ENCODE measurements at regions not wholly inside any gene's neighbourhood (a gene's known extent, or its start where the extent isn't known, plus 50 kb on each side); places are given as distances from the start of the nearest gene placed in this dataset.
"Not testable (repeated sequence)": the region's sequence is repeated elsewhere in the genome, so short reads cannot be mapped to it uniquely, and the experiment has no call there.

DNA sequence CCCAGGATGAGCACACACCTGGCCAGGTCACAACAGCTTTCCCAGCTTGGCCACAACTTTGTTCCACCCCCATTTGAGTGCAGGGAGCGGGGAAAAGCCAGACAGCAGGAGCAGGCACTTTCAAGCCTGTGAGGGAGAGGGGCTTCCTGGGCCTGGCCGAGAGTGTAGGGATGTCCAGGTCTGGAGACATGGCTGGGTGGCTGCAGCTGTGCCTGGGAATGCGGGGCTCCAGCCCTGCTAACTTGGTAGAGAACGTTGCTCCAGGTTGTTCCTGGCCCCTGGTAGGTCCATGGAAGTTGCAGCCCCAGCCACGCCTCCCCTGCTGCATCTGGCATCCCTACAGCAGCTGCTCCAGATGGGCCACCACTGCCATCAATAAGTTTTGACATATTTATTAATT lies 738.5 kb downstream of the SLC6A15 start:
- TF ChIP-seq, protein P1, sequence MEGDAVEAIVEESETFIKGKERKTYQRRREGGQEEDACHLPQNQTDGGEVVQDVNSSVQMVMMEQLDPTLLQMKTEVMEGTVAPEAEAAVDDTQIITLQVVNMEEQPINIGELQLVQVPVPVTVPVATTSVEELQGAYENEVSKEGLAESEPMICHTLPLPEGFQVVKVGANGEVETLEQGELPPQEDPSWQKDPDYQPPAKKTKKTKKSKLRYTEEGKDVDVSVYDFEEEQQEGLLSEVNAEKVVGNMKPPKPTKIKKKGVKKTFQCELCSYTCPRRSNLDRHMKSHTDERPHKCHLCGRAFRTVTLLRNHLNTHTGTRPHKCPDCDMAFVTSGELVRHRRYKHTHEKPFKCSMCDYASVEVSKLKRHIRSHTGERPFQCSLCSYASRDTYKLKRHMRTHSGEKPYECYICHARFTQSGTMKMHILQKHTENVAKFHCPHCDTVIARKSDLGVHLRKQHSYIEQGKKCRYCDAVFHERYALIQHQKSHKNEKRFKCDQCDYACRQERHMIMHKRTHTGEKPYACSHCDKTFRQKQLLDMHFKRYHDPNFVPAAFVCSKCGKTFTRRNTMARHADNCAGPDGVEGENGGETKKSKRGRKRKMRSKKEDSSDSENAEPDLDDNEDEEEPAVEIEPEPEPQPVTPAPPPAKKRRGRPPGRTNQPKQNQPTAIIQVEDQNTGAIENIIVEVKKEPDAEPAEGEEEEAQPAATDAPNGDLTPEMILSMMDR (IDR thresholded peaks at IDR 0.05; ENCODE audit: low read depth, low read length, missing control alignments) = no peak
- H3K4me3 ChIP-seq (replicated peaks; ENCODE audit: low read depth, low read length) = no peak overlapping the region
- DNase-seq (ENCODE audit: extremely low read depth, low read depth) = no peak

DNA sequence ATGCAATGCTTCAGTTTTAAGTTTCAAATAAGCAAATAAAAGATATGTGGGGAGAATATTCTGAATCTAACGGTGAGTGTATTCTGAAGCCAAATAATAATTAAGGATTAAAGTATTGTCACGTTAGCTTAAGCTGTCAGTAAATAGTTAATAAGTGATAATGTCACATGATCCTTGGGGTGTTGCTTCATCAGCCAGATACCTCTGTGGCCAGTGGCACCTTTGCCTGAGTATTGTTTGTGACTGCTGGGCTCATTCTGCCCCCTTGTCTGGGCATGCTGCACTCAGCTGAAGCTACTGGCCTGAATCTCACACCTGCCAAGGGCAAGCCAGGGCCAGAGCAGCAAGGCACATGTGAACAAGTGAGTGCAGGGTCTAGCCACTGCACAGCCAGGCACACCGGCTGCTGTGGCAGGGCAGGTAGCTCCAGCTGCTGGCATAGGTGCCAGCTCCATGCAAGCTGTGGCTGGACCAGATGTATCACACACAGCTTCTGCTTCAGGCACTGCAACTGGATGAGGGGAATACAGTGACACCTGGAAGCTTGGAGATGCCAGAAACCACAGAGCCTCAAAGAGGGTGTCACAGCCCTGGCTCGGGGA lies 739.7 kb downstream of the SLC6A15 start:
- TF ChIP-seq, protein P1 (IDR thresholded peaks at IDR 0.05; ENCODE audit: low read depth, low read length, missing control alignments) = no peak
- DNase-seq (ENCODE audit: extremely low read depth, low read depth) = no peak
- H3K4me3 ChIP-seq (replicated peaks; ENCODE audit: low read depth, low read length) = no peak overlapping the region

DNA sequence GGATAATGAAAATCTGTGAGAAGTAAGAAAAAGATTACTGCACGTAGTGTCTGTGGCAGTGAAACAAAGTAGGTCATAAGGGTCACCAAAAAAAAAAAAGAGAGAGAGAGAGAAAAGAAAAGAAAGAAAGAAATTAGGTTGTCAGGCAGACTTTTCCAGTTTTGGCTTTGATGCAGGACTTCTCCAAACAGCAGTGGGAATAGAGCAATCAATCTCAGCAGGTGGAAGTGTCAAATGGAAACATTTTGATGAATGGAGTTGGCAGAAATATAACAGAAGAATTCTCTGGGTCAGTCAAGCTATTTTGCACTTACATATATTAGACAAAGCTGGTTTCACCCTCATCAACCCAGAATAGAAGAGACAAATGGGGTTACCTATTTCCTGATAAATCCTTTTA lies 745.8 kb downstream of the SLC6A15 start:
- no peak overlapping the region for H3K4me3 ChIP-seq (replicated peaks; ENCODE audit: low read depth, low read length)
- DNase-seq (ENCODE audit: extremely low read depth, low read depth) = no peak
- TF ChIP-seq, protein P1 (IDR thresholded peaks at IDR 0.05; ENCODE audit: low read depth, low read length, missing control alignments) = no peak

DNA sequence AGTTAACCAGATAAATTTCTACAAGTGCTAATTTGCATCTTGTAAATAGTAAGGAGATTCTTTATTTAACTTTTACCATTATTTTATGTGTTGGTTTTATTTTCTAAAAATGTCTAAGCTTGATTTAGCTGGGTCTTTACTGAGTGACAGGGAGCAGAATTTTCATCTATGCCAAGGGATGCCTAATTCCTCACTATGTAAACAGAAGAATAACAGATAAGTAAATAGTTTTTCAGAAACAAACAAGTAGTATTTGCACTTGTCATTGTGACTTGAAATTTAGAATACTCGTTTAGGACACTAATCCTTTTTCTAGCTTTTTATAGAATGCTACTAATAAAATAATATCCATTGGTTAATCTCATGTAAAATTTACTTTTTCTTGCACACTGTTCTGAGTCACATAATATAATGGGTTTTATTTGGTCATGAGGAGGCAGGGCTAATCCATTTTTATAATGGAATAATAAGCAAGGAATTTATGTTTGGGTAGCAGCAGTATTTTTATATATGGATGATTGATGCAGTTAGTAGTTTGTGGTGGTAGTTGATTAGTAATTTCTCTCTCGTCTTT lies 746.5 kb downstream of the SLC6A15 start:
- DNase-seq (ENCODE audit: extremely low read depth, low read depth) = no peak
- TF ChIP-seq, protein P1 (IDR thresholded peaks at IDR 0.05; ENCODE audit: low read depth, low read length, missing control alignments) = no peak
- no peak overlapping the region for H3K4me3 ChIP-seq (replicated peaks; ENCODE audit: low read depth, low read length)

DNA sequence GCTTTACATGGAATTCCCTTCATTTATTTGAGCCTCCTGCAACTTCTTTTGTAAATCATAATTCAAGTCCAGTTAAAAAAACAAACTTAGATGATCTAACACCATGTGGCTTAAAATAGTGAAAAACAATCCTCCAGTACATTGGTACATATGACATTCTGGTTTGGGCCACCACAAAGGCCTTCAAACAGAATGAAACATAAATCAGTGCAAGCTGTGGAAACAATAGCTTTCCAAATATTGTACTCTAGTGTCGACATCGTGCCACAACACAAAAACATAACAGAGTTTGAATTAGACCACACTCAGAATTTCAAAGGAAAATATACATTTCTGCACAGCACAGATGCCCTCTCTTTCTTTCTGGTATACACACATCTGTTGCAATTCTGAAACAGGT lies 751.3 kb downstream of the SLC6A15 start:
- no peak overlapping the region for H3K4me3 ChIP-seq (replicated peaks; ENCODE audit: low read depth, low read length)
- DNase-seq (ENCODE audit: extremely low read depth, low read depth) = no peak
- TF ChIP-seq, protein P1 (IDR thresholded peaks at IDR 0.05; ENCODE audit: low read depth, low read length, missing control alignments) = no peak

DNA sequence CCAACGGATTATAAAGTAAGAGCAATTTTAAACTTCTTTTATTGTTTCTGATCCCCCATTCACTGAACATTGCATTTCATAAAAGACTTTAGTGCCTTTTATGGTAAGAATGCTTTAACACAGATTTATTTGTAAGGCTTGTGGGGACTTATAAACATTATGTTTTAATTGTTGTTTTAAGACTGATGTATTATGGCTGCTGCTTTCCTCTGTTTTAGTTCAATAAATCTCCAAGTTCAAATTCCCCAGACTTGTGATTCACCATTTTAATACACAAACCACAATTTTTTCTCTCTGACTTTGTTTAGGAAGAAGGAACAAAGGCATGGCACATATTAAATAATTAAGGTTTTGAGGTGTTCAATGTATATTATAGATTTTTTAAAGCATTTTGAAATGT lies 753.3 kb downstream of the SLC6A15 start:
- no peak for DNase-seq (ENCODE audit: extremely low read depth, low read depth)
- TF ChIP-seq, protein P1 (IDR thresholded peaks at IDR 0.05; ENCODE audit: low read depth, low read length, missing control alignments) = no peak
- H3K4me3 ChIP-seq (replicated peaks; ENCODE audit: low read depth, low read length) = no peak overlapping the region

DNA sequence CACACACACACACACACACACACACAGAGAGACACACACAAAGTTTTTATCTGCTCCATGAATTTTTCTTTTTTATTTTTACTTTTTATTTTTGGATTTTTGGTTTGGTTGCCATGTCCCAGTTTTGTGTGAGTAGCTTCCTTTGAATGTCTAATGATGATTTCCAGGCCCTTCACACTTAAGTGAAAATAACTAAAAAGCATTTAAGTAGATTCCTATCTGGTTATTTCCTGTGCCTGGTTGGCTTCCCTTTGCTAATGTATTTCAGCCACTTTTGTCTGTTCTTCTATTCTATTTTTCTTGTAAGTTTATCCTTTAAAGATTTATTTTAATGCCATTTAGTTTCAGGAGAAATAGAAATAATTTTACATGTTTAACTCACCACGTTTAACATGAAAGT lies 755.4 kb downstream of the SLC6A15 start:
- no peak overlapping the region for H3K4me3 ChIP-seq (replicated peaks; ENCODE audit: low read depth, low read length)
- DNase-seq (ENCODE audit: extremely low read depth, low read depth) = no peak
- TF ChIP-seq, protein P1 (IDR thresholded peaks at IDR 0.05; ENCODE audit: low read depth, low read length, missing control alignments) = no peak

DNA sequence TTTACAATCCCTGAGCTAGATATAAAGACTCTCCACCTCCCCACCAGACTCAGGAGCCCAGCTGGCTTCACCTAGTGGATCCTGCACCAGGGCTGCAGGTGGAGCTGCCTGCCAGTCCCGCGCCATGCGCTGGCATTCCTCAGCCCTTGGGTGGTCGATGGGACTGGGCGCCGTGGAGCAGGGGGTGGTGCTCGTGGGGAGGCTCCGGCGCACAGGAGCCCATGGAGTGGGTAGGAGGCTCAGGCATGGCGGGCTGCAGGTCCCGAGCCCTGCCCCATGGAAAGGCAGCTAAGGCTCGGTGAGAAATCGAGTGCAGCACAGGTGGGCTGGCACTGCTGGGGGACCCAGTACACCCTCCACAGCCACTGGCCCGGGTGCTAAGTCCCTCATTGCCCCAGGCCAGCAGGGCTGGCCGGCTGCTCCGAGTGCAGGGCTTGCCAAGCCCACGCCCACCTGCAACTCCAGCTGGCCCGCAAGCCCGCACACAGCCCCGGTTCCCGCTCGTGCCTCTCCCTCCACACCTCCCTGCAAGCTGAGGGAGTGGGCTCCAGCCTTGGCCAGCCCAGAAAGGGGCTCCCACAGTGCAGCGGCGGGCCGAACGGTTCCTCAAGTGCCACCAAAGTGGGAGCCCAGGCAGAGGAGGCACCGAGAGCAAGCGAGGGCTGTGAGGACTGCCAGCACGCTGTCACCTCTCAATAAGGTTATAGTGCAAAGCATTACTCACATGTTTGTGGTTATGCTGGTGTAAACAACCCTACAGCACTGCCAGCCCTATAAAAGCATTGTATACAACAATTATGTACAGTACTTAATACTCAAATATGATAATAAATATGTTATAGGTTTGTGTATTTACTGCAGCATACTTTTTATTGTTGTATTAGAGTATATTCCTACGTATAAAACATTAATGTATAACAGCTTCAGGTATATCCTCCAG lies 757.3 kb downstream of the SLC6A15 start:
- H3K4me3 ChIP-seq (replicated peaks; ENCODE audit: low read depth, low read length); DNase-seq (ENCODE audit: extremely low read depth, low read depth): not testable (repeated sequence)

DNA sequence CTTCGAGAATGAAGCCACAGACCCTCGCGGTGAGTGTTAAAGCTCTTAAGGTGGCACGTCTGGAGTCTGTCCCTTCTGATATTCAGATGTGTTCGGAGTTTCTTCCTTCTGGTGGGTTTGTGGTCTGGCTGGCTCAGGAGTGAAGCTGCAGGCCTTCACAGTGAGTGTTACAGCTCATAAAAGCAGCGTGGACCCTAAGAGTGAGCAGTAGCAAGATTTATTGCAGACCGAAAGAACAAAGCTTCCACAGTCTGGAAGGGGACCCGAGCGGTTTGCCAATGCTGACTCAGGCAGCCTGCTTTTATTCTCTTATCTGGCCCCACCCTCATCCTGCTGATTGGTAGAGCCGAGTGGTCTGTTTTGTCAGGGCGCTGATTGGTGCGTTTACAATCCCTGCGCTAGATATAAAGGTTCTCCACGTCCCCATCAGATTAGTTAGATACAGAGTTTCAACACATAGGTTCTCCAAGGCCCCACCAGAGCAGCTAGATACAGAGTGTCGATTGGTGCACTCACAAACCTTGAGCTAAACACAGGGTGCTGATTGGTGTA lies 758.1 kb downstream of the SLC6A15 start:
- not testable (repeated sequence) for H3K4me3 ChIP-seq (replicated peaks; ENCODE audit: low read depth, low read length); DNase-seq (ENCODE audit: extremely low read depth, low read depth)
